H1 (cell line): ENCODE measurements at regions not wholly inside any gene's neighbourhood (a gene's known extent, or its start where the extent isn't known, plus 50 kb on each side); places are given as distances from the start of the nearest gene placed in this dataset.

Experiments
- NANOG ChIP-seq: IDR thresholded peaks from 2 replicates; pipeline ENCODE4 v1.6.1; 2011; ENCODE audit warnings: low read length, low read depth, mild to moderate bottlenecking, inconsistent platforms; ENCODE audit not compliant: insufficient read depth, poor library complexity, severe bottlenecking

- TF ChIP-seq NANOG, result no peak
Observed at GRCh38 chr18:43875511-43875910, 598.2 kb upstream of the SYT4 start (continued).
